ENCODE measurements at regions not wholly inside any gene's neighbourhood (a gene's known extent, or its start where the extent isn't known, plus 50 kb on each side); places are given as distances from the start of the nearest gene placed in this dataset.

- no peak for TF ChIP-seq CTCF (IDR thresholded peaks at IDR 0.05; ENCODE audit: insufficient read depth, low read length, missing control alignments)
- no peak for DNase-seq (ENCODE audit: low read depth, low spot score)
- H3K4me3 ChIP-seq (ENCODE audit: low read depth, low read length), result no peak overlapping the region
- ChIA-PET CTCF (no interaction called here), POLR2A (no interaction called here)
These were observed 346.8 kb downstream of the TCERG1L start for GRCh38 chr10:130964771-130965170.

- no peak for TF ChIP-seq CTCF (IDR thresholded peaks at IDR 0.05; ENCODE audit: insufficient read depth, low read length, missing control alignments)
- POLR2A ChIA-PET, result no interaction called here
- no peak overlapping the region for H3K4me3 ChIP-seq (ENCODE audit: low read depth, low read length)
- CTCF ChIA-PET, result no interaction called here
- DNase-seq (ENCODE audit: low read depth, low spot score), result no peak
These were observed 344.4 kb downstream of the TCERG1L start for GRCh38 chr10:130967161-130967560.

DNA sequence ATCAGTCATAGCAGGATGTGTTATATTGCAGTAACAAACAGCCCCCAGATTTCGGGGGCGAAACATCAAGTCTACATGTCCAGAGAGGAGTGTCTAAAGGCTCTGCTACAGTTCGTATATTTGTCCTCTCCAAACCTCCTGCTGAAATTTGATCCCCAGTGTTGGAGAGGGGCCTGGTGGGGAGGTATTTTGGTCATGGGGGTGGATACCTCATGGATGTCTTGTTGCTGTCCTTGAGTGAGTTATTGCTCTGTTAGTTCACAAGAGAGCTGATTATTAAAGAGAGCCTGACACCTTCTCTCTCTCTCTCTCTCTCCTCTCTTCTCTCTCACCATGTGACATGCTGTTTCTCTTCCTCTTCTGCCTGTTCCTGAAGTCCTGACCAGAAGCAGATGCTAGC, 343.7 kb downstream of the TCERG1L start:
- no peak for DNase-seq (ENCODE audit: low read depth, low spot score)
- H3K4me3 ChIP-seq (ENCODE audit: low read depth, low read length), result no peak overlapping the region
- CTCF ChIA-PET, result no interaction called here
- POLR2A ChIA-PET, result no interaction called here
- TF ChIP-seq CTCF (IDR thresholded peaks at IDR 0.05; ENCODE audit: insufficient read depth, low read length, missing control alignments), result no peak

- CTCF ChIA-PET, result no interaction called here
These were observed 343.0 kb downstream of the TCERG1L start for GRCh38 chr10:130968511-130968910.

GRCh38 chr10:130968964-130969363, 342.6 kb downstream of the TCERG1L start:
- H3K4me3 ChIP-seq (ENCODE audit: low read depth, low read length), result no peak overlapping the region
- CTCF ChIA-PET, result no interaction called here
- TF ChIP-seq CTCF (IDR thresholded peaks at IDR 0.05; ENCODE audit: insufficient read depth, low read length, missing control alignments), result no peak
- DNase-seq (ENCODE audit: low read depth, low spot score), result no peak
- POLR2A ChIA-PET, result no interaction called here

More at GRCh38 chr10:130968511-130968910, 343.0 kb downstream of the TCERG1L start:
- no peak for DNase-seq (ENCODE audit: low read depth, low spot score)
- H3K4me3 ChIP-seq (ENCODE audit: low read depth, low read length), result no peak overlapping the region
- POLR2A ChIA-PET, result no interaction called here
- TF ChIP-seq CTCF (IDR thresholded peaks at IDR 0.05; ENCODE audit: insufficient read depth, low read length, missing control alignments), result no peak

DNA sequence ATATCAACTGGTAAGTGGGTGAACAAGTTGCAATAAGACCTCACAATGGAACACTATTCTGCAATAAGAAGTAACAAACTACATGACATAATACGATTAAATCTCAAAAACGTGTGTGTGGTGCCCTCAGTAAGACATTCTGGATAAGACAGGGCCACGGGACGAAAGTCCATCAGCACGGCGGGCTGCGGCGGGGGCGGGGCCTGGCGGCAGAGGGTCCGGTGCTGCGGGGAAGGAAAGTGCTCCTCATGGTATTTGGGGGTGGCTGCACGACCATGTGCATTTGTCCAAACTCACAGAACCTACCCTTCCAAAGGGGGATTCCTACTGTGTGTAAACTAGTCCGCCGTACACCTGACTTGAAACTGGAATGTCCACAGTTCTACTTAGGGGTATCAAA, 341.8 kb downstream of the TCERG1L start:
- CTCF ChIA-PET, result no interaction called here
- POLR2A ChIA-PET, result no interaction called here

More for the DNA sequence above, 341.8 kb downstream of the TCERG1L start:
- no peak for TF ChIP-seq CTCF (IDR thresholded peaks at IDR 0.05; ENCODE audit: insufficient read depth, low read length, missing control alignments)
- no peak overlapping the region for H3K4me3 ChIP-seq (ENCODE audit: low read depth, low read length)
- DNase-seq (ENCODE audit: low read depth, low spot score), result no peak
